Epithelial cell of esophagus (primary cell): ENCODE measurements at regions not wholly inside any gene's neighbourhood (a gene's known extent, or its start where the extent isn't known, plus 50 kb on each side); places are given as distances from the start of the nearest gene placed in this dataset.

Experiments
- DNase-seq: peaks from one replicate; pipeline ENCODE4 v3.0.0; 2010; ENCODE audit warnings: low read depth
- H3K4me3 ChIP-seq: 2 replicates; pipeline ENCODE4 v1.5.1; 2011; ENCODE audit warnings: mild to moderate bottlenecking, low read length, control low read depth
- TF ChIP-seq, protein P1 (sequence below): IDR thresholded peaks from 2 replicates; pipeline ENCODE4 v1.5.1; 2011; ENCODE audit warnings: low read depth, mild to moderate bottlenecking, low read length, control low read depth, inconsistent platforms; ENCODE audit not compliant: insufficient read depth; ENCODE audit errors: missing control alignments

GRCh38 chr12:77615332-77615731 lies 215.4 kb upstream of the NAV3 start:
- H3K4me3 ChIP-seq, result no peak overlapping the region
- DNase-seq, result peak; percentile 64
- TF ChIP-seq, protein P1, sequence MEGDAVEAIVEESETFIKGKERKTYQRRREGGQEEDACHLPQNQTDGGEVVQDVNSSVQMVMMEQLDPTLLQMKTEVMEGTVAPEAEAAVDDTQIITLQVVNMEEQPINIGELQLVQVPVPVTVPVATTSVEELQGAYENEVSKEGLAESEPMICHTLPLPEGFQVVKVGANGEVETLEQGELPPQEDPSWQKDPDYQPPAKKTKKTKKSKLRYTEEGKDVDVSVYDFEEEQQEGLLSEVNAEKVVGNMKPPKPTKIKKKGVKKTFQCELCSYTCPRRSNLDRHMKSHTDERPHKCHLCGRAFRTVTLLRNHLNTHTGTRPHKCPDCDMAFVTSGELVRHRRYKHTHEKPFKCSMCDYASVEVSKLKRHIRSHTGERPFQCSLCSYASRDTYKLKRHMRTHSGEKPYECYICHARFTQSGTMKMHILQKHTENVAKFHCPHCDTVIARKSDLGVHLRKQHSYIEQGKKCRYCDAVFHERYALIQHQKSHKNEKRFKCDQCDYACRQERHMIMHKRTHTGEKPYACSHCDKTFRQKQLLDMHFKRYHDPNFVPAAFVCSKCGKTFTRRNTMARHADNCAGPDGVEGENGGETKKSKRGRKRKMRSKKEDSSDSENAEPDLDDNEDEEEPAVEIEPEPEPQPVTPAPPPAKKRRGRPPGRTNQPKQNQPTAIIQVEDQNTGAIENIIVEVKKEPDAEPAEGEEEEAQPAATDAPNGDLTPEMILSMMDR, result peak; percentile 70

DNA sequence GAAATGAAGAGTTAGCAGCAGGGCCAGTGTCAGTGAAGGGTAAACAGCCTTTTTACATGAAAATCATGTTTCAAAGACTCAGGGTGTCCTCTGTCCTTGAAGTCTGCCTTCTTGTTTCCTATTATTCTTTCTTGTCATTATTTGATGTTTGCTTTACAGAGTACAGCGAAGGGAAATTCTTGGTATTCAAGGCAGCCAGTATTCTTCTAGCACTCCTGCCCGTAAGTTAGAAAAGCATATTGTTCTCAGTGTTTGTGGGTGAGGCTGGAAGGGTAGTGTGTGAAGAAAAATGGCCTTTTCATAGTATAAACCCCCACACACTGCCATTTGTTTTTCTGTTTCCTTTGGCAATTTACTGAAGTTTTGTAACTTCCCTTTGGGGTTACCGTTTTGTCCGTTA lies 217.3 kb upstream of the NAV3 start:
- H3K4me3 ChIP-seq, result no peak overlapping the region
- no peak for DNase-seq
- TF ChIP-seq, protein P1, result no peak

GRCh38 chr12:77610446-77610845 lies 220.2 kb upstream of the NAV3 start:
- TF ChIP-seq, protein P1, result no peak
- DNase-seq, result no peak
- no peak overlapping the region for H3K4me3 ChIP-seq

- TF ChIP-seq, protein P1, result no peak
- H3K4me3 ChIP-seq, result no peak overlapping the region
- DNase-seq, result no peak
Measured at GRCh38 chr12:77609016-77609415, 221.7 kb upstream of the NAV3 start.

GRCh38 chr12:77608271-77608824 lies 222.3 kb upstream of the NAV3 start:
- no peak for DNase-seq

GRCh38 chr12:77606348-77606747 lies 224.3 kb upstream of the NAV3 start:
- TF ChIP-seq, protein P1, result no peak
- H3K4me3 ChIP-seq, result no peak overlapping the region

More at GRCh38 chr12:77608271-77608824, 222.3 kb upstream of the NAV3 start:
- H3K4me3 ChIP-seq, result no peak overlapping the region
- TF ChIP-seq, protein P1, result no peak

DNA sequence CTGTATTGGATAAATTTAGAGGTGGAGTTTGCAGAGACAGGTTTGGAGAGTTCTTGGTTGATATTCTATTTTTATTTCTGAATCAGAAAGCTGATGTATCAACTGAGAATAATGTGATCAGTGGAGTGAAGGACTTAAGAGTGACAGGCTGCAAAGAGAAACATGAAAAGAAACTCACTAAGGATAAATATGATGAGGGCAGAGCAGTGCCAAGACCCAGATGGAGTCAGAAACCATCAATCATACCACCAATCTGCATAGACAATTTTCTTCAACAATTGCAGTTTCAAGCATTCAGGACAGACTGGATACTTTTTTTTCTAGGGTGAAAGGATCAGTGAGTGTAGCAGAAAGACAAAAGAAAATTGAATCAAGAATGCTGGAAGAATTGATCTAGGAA lies 226.7 kb upstream of the NAV3 start:
- TF ChIP-seq, protein P1, result no peak
- no peak overlapping the region for H3K4me3 ChIP-seq
- DNase-seq, result no peak

More at GRCh38 chr12:77606348-77606747, 224.3 kb upstream of the NAV3 start:
- DNase-seq, result no peak
